Stomach (tissue), 8 donors: ENCODE measurements at regions not wholly inside any gene's neighbourhood (a gene's known extent, or its start where the extent isn't known, plus 50 kb on each side); places are given as distances from the start of the nearest gene placed in this dataset.

Experiments used
- DNase-seq, 2 donors: peaks; one replicate each; pipeline versions ENCODE4 v3.0.0 to v3.0.0-alpha.2; 2013 to 2019
- H3K27ac ChIP-seq, 5 donors: fragments of 200-600 bp in 4 of 5; sonication (generic) in 4 of 5; one replicate each; pipeline ENCODE4 v1.5.1; 2013 to 2019; ENCODE audit warnings: mild to moderate bottlenecking in 1 of 5, moderate library complexity in 1 of 5
- H3K27me3 ChIP-seq, 3 donors: fragments of 200-600 bp; sonication (generic); one replicate each; pipeline ENCODE4 v1.5.1; 2017 to 2019; ENCODE audit warnings: mixed run types in 1 of 3
- H3K36me3 ChIP-seq, 4 donors: fragments of 200-600 bp; sonication (generic); 1 replicate in 3 of 4; 2 replicates in 1 of 4; pipeline ENCODE4 v1.5.1; 2016 to 2019
- H3K4me1 ChIP-seq, 4 donors: fragments of 200-600 bp; sonication (generic); one replicate each; pipeline ENCODE4 v1.5.1; 2016 to 2019
- H3K4me3 ChIP-seq, 4 donors: fragments of 200-600 bp; sonication (generic) in 3 of 4; one replicate each; pipeline ENCODE4 v1.5.1; 2016 to 2019; ENCODE audit warnings: mild to moderate bottlenecking in 1 of 4
- H3K9me3 ChIP-seq, 4 donors: fragments of 200-600 bp; sonication (generic); one replicate each; pipeline ENCODE4 v1.5.1; 2016 to 2019
- CTCF ChIP-seq, 7 experiments: fragments of 450-650 bp in 4 of 7; fragments of 200-600 bp in 3 of 7; sonication (generic) in 3 of 7; IDR thresholded peaks; one replicate each; pipeline ENCODE4 v1.5.1; 2016 to 2019; ENCODE audit warnings: antibody characterized with exemption in 7 of 7, control low read depth in 2 of 7, mild to moderate bottlenecking in 1 of 7
- EP300 ChIP-seq: sonication (generic); formaldehyde crosslinking; IDR thresholded peaks from one replicate; pipeline ENCODE4 v1.6.1; 2017; ENCODE audit warnings: antibody characterized with exemption
- POLR2A ChIP-seq, 4 donors: fragments of 450-650 bp; IDR thresholded peaks; one replicate each; pipeline ENCODE4 v1.6.1; 2016; ENCODE audit warnings: antibody characterized with exemption in 4 of 4, control low read depth in 2 of 4, mild to moderate bottlenecking in 1 of 4, moderate library complexity in 1 of 4
- POLR2AphosphoS5 ChIP-seq, 3 donors: sonication (generic); formaldehyde crosslinking; IDR thresholded peaks; one replicate each; pipeline ENCODE4 v1.6.1; 2016; ENCODE audit warnings: antibody characterized with exemption in 3 of 3
- WGBS, 5 donors: extraction: QIAGEN DNeasy Blood & Tissue Kit in 3 of 5; methylation state at CpG; one replicate each; pipeline versions ENCODE4 v1.1.5 to v1.1.7; 2013 to 2018; 5-methylcytosine and 5-hydroxymethylcytosine counted together
- intact Hi-C: fragments of 100-400 bp; cut with DNase I; formaldehyde crosslinking; loops from one replicate; pipeline ENCODE4 v1.15.1; 2023; ENCODE audit warnings: low total_unique reads
- donor health status: healthy with polysubstance abuse.
- donor health status: Bipolar disorder and iron deficiency.
- donor health status: healthy.

- Histone ChIP-seq H3K27me3 (no peaks in the 10 kb centered on the region), H3K4me1 (peaks cover 0 to 5% (median 0%) of the 10 kb centered on the region in 4 donors), H3K36me3 (no peaks in the 10 kb centered on the region), H3K27ac (no peak overlapping the region), H3K4me3 (no peak overlapping the region), H3K9me3 (no peaks in the 10 kb centered on the region)
- 37 to 50% (median 39%) methylated on average over 1 of the region's 1 CpG for WGBS, 5 donors
- intact Hi-C loops: no loop called here
- TF ChIP-seq POLR2AphosphoS5 (IDR thresholded peaks at IDR 0.05) (no peak), POLR2A (IDR thresholded peaks at IDR 0.05) (no peak), EP300 (no peak), CTCF (IDR thresholded peaks at IDR 0.05) (no peak)
- DNase-seq: peak in 1 of 2 donors; percentile 8
These were observed 329.5 kb upstream of the CHAC2 start for GRCh38 chr2:53438100-53438499.

- H3K4me1 ChIP-seq: peaks cover 0 to 5% (median 0%) of the 10 kb centered on the region in 4 donors
- intact Hi-C loops: no loop called here
- no peak overlapping the region for H3K27ac ChIP-seq
- H3K27me3 ChIP-seq: no peaks in the 10 kb centered on the region
- 77 to 89% (median 87%) methylated on average over 2 of the region's 2 CpGs for WGBS, 5 donors
- TF ChIP-seq POLR2AphosphoS5 (IDR thresholded peaks at IDR 0.05) (no peak), CTCF (IDR thresholded peaks at IDR 0.05) (no peak), EP300 (no peak), POLR2A (IDR thresholded peaks at IDR 0.05) (no peak)
- no peaks in the 10 kb centered on the region for H3K36me3 ChIP-seq
- H3K9me3 ChIP-seq: no peaks in the 10 kb centered on the region
- DNase-seq: no peak
- H3K4me3 ChIP-seq: no peak overlapping the region
These were observed 330.2 kb upstream of the CHAC2 start for GRCh38 chr2:53437371-53437770.

GRCh38 chr2:53436882-53437281 is 330.7 kb upstream of the CHAC2 start:
- H3K4me1 ChIP-seq: peaks cover 0 to 5% (median 0%) of the 10 kb centered on the region in 4 donors
- intact Hi-C loops: no loop called here
- DNase-seq: no peak
- H3K27me3 ChIP-seq: no peaks in the 10 kb centered on the region
- H3K36me3 ChIP-seq: no peaks in the 10 kb centered on the region
- no peak overlapping the region for H3K4me3 ChIP-seq
- WGBS, 5 donors: 91 to 98% (median 94%) methylated on average over 4 of the region's 4 CpGs
- no peaks in the 10 kb centered on the region for H3K9me3 ChIP-seq
- no peak overlapping the region for H3K27ac ChIP-seq
- TF ChIP-seq CTCF (IDR thresholded peaks at IDR 0.05) (no peak), POLR2A (IDR thresholded peaks at IDR 0.05) (no peak), EP300 (no peak), POLR2AphosphoS5 (IDR thresholded peaks at IDR 0.05) (no peak)

GRCh38 chr2:53435610-53436009 is 332.0 kb upstream of the CHAC2 start:
- H3K4me1 ChIP-seq: peaks cover 0 to 5% (median 0%) of the 10 kb centered on the region in 4 donors
- no peak overlapping the region for H3K4me3 ChIP-seq
- no peaks in the 10 kb centered on the region for H3K9me3 ChIP-seq
- no peak overlapping the region for H3K27ac ChIP-seq
- no peaks in the 10 kb centered on the region for H3K27me3 ChIP-seq
- no peak for TF ChIP-seq CTCF (IDR thresholded peaks at IDR 0.05)
- TF ChIP-seq POLR2A (IDR thresholded peaks at IDR 0.05): no peak
- TF ChIP-seq POLR2AphosphoS5 (IDR thresholded peaks at IDR 0.05): no peak
- TF ChIP-seq EP300: no peak
- H3K36me3 ChIP-seq: no peaks in the 10 kb centered on the region
- intact Hi-C loops: no loop called here
- no peak for DNase-seq
- WGBS, 5 donors: 67 to 83% (median 78%) methylated on average over 2 of the region's 2 CpGs
